AG04449 (cell line): ENCODE measurements at regions not wholly inside any gene's neighbourhood (a gene's known extent, or its start where the extent isn't known, plus 50 kb on each side); places are given as distances from the start of the nearest gene placed in this dataset.
"Not testable (repeated sequence)": the region's sequence is repeated elsewhere in the genome, so short reads cannot be mapped to it uniquely, and the experiment has no call there.

Experiments used
- CTCF ChIA-PET: fragments of 350-600 bp; formaldehyde crosslinking; extraction: SDS; loops from one replicate; lab custom pipeline; 2021; ENCODE audit warnings: antibody characterized with exemption; lab: Yijun Ruan, JAX
- POLR2A ChIA-PET: fragments of 400-600, 350-600 bp; formaldehyde crosslinking; extraction: SDS; loops from one replicate; lab custom pipeline; 2020; ENCODE audit warnings: antibody characterized with exemption, inconsistent platforms; lab: Yijun Ruan, JAX
- DNase-seq: peaks from one replicate; pipeline ENCODE4 v3.0.0-alpha.2; 2010; ENCODE audit warnings: low read depth, low spot score
- H3K4me3 ChIP-seq: 2 replicates; pipeline ENCODE4 v1.5.1; 2011; ENCODE audit warnings: low read depth, mild to moderate bottlenecking, control low read depth, low read length
- CTCF ChIP-seq: IDR thresholded peaks from one replicate; pipeline ENCODE4 v1.5.1; 2011; ENCODE audit warnings: mild to moderate bottlenecking, moderate library complexity, low read length, control low read depth, inconsistent platforms; ENCODE audit not compliant: insufficient read depth; ENCODE audit errors: missing control alignments

- no peak for DNase-seq
- POLR2A ChIA-PET = no interaction called here
- no peak for TF ChIP-seq CTCF
- CTCF ChIA-PET = no interaction called here
- H3K4me3 ChIP-seq = no peak overlapping the region
Observed at GRCh38 chr10:125533866-125534265, 149.1 kb downstream of the TEX36 start.

DNA sequence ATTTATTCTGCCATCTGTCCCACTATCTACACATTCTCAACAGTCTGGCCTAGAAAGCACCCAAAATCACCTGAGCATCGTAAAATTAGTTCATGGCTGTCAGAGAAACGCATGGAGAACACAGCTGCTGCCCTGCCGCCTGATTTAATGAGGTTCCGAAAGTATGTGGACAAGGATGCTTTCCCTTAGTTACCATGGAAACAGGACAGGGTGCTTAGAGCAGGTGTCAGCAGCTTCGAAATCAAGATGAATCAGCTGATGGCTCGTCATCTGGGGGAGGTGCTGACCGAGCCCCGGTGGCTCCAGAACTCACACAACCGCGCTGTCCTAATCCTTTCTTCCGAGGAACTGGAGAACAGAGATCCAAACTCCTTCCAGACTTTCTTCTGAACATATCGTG is 151.5 kb downstream of the TEX36 start:
- no peak for DNase-seq
- no peak overlapping the region for H3K4me3 ChIP-seq
- ChIA-PET POLR2A (no interaction called here), CTCF (no interaction called here)
- no peak for TF ChIP-seq CTCF

DNA sequence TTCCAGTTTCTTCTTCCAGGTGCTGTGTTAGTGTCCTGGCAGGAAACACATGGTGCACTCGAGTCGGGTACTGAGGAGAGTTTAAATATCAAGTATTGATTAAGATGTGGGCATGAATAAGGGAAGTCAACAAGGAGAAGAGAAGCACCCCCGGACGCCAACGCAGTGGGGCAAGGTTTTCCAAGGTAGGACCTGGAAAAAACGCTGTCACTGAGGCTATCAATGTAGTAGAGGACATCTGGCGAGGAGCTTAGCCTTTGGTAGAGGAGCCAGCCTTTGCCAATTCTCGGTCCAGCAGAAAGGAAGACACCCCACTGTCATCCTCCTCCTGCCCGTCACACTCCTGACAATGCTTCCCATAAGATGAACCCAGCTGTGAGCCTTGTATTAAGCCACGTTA is 159.6 kb downstream of the TEX36 start:
- CTCF ChIA-PET = no interaction called here
- DNase-seq = no peak
- POLR2A ChIA-PET = no interaction called here
- TF ChIP-seq CTCF = no peak
- no peak overlapping the region for H3K4me3 ChIP-seq

DNA sequence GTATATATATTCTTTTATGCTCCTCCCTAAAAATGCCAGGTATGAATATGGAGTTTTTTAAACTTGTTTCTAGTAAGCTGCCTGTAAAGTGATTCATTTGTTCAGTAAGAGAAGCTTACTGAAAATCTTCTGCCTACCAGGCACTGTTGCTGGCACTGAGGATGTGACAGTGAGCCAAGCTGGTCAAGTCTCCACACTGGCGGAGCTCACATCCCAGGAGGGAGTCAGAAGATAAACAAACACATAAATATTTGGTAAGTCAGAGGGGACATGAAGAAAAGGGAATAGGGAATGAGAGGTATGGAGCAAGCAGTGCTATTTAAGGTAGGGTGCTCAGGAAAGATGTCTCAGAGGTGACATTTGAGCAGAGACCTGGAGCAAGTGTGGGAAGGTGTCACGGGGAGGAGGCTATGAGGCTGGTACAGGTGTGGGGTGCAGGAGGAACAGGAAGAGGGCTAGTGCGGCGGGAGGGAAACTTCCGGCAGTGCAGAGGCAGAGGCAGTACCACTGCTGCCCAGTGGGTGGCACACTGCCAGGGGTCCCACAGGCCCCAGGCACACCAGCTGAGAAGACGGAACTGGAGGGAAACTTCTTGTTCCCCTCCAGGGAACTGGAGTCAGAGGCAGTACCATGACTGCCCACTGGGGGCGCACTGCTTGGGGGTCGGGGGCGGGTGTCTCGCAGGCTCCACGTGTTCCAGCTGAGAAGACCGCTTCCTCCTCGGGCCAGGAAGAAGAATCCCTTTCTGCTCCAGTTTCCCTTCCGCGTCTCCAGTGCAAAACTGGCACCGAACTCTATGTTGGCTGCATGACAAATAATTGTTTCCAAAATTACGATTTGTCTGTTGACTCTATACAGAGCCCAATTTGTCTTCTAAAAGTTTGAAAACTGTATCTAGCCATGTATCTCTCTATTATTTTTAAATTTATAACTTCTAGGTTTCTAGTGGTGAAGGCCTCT is 161.0 kb downstream of the TEX36 start:
- peak; percentile 48 for TF ChIP-seq CTCF
- no peak for DNase-seq
- CTCF ChIA-PET = no interaction called here

DNA sequence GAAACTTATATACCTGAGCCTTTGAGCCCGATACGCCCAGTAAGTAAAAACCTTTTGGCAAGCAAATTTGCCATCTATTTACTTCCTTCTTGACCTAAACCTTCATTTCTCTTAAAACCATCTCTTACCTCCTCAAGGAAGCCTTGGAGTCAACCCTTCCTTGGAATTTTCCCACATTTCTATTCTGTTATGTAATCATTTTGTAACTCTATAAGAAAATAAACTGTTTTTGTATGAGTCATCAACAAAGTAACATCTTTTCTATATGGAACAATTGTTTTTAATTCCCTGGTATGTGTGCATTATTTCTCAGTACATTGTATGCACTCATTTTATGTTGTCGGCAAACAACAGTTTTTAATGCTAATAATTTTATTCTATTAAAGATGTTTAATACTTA is 162.0 kb downstream of the TEX36 start:
- POLR2A ChIA-PET = no interaction called here
- CTCF ChIA-PET = no interaction called here
- no peak for TF ChIP-seq CTCF
- no peak for DNase-seq
- no peak overlapping the region for H3K4me3 ChIP-seq

More for the DNA sequence above, 161.0 kb downstream of the TEX36 start:
- POLR2A ChIA-PET = no interaction called here
- no peak overlapping the region for H3K4me3 ChIP-seq

DNA sequence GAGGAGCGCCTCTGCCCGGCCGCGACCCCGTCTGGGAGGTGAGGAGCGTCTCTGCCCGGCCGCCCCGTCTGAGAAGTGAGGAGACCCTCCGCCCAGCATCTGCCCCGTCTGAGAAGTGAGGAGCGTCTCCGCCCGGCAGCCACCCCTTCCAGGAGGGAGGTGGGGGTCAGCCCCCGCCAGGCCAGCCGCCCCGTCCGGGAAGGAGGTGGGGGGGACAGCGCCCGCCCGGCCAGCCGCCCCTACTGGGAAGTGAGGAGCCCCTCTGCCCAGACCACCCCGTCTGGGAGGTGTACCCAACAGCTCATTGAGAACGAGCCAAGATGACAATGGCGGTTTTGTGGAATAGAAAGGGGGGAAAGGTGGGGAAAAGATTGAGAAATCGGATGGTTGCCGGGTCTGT is 164.6 kb downstream of the TEX36 start:
- DNase-seq, H3K4me3 ChIP-seq, CTCF ChIA-PET, POLR2A ChIA-PET: not testable (repeated sequence)
